K562 (cell line): ENCODE measurements at regions not wholly inside any gene's neighbourhood (a gene's known extent, or its start where the extent isn't known, plus 50 kb on each side); places are given as distances from the start of the nearest gene placed in this dataset.
A peak's percentile ranks its signal among the peaks of the same experiment; 100 is the strongest.

ENCODE experiments used
- BCLAF1 ChIP-seq, 2 experiments: fragments of 450-650 bp in 1 of 2; IDR thresholded peaks; 2 replicates each; pipeline ENCODE4 v1.6.1; 2011 to 2017; ENCODE audit warnings: low read depth in 2 of 2, antibody characterized with exemption in 1 of 2, borderline replicate concordance in 1 of 2, low read length in 1 of 2, mild to moderate bottlenecking in 1 of 2, mixed read lengths in 1 of 2; ENCODE audit not compliant: control insufficient read depth in 1 of 2
- DMBX1 ChIP-seq: fragments of 250-450 bp; sonication (Bioruptor Pico); IDR thresholded peaks from 2 replicates; pipeline ENCODE4 v1.8.0; 2022; ENCODE audit warnings: inconsistent platforms, mild to moderate bottlenecking, moderate library complexity, borderline replicate concordance
- DPF2 ChIP-seq: fragments of 450-650 bp; IDR thresholded peaks from 2 replicates; pipeline ENCODE4 v1.6.1; 2016
- HNRNPL ChIP-seq: fragments of 200-400 bp; formaldehyde crosslinking; IDR thresholded peaks from 2 replicates; pipeline ENCODE4 v1.6.1; 2017; ENCODE audit warnings: low read depth, mild to moderate bottlenecking, low read length
- MAFG ChIP-seq: fragments of 450-650 bp; conservative IDR thresholded peaks from 2 replicates; pipeline ENCODE4 v1.6.1; 2016; ENCODE audit warnings: missing genetic modification characterization, missing compliant biosample characterization
- MGA ChIP-seq: fragments of 450-650 bp; IDR thresholded peaks from 2 replicates; pipeline ENCODE4 v1.6.1; 2016; ENCODE audit warnings: mild to moderate bottlenecking, moderate library complexity
- PHF21A ChIP-seq: fragments of 450-650 bp; IDR thresholded peaks from 2 replicates; pipeline ENCODE4 v1.6.1; 2017; ENCODE audit warnings: low read depth, borderline replicate concordance
- SMAD1 ChIP-seq: fragments of 150-350 bp; IDR thresholded peaks from 2 replicates; pipeline ENCODE4 v1.6.1; 2014; ENCODE audit warnings: low read length, low read depth; ENCODE audit not compliant: partially characterized antibody
- SRF ChIP-seq, 2 experiments: fragments of 250-450, 450-650 bp in 1 of 2; sonication (Bioruptor Pico) in 1 of 2; sonication (generic) in 1 of 2; formaldehyde crosslinking; IDR thresholded peaks; 2 replicates each; pipeline versions ENCODE4 v1.5.0 to v1.5.1; 2020 to 2022; ENCODE audit warnings: mild to moderate bottlenecking in 1 of 2, missing genetic modification reagents in 1 of 2
- TAL1 ChIP-seq: fragments of 450-650 bp; IDR thresholded peaks from 2 replicates; pipeline ENCODE4 v1.6.1; 2016; ENCODE audit warnings: mild to moderate bottlenecking
- ZNF133 ChIP-seq: fragments of 250-450 bp; sonication (Bioruptor Pico); IDR thresholded peaks from 2 replicates; pipeline ENCODE4 v1.4.0; 2020; ENCODE audit warnings: mild to moderate bottlenecking
- ZNF668 ChIP-seq: fragments of 250-450 bp; sonication (Bioruptor Pico); IDR thresholded peaks from 2 replicates; pipeline ENCODE4 v1.8.0; 2022; ENCODE audit warnings: mild to moderate bottlenecking, inconsistent platforms
- TF ChIP-seq, protein P1 (sequence below): fragments of 250-450 bp; sonication (Bioruptor Pico); IDR thresholded peaks from 2 replicates; pipeline ENCODE4 v1.8.0; 2021; ENCODE audit warnings: moderate library complexity, mild to moderate bottlenecking, inconsistent platforms
- TF ChIP-seq, protein P2 (sequence below): fragments of 250-450 bp; sonication (Bioruptor Pico); IDR thresholded peaks from 2 replicates; pipeline ENCODE4 v1.6.1; 2021; ENCODE audit warnings: mild to moderate bottlenecking

GRCh38 chr10:9825491-9826018 lies 1192.1 kb upstream of the CELF2 start (continued):
- TF ChIP-seq MGA (peak; percentile 81), DMBX1 (peak; percentile 100), SMAD1 (no peak), DPF2 (peak; percentile 96), PHF21A (no peak), TAL1 (peak; percentile 95), HNRNPL (no peak), MAFG (tag) (peak; percentile 80), ZNF133 (CRISPR knock-in tag) (peak; percentile 96), SRF (CRISPR knock-in tag; IDR thresholded peaks at IDR 0.05) (peak in 1 of 2 experiments; percentile 82; a peak in 2 of 4 replicates), ZNF668 (peak; percentile 98), BCLAF1 (IDR thresholded peaks at IDR 0.05; ENCODE audit: borderline replicate concordance in 1 of 2, control insufficient read depth in 1 of 2, low read depth in 2 of 2, low read length in 1 of 2) (no peak)
- TF ChIP-seq, protein P1, sequence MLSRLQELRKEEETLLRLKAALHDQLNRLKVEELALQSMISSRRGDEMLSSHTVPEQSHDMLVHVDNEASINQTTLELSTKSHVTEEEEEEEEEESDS (CRISPR knock-in tag): peak; percentile 70
- TF ChIP-seq, protein P2, sequence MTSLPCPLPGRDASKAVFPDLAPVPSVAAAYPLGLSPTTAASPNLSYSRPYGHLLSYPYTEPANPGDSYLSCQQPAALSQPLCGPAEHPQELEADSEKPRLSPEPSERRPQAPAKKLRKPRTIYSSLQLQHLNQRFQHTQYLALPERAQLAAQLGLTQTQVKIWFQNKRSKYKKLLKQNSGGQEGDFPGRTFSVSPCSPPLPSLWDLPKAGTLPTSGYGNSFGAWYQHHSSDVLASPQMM: no peak
